ENCODE measurements at regions not wholly inside any gene's neighbourhood (a gene's known extent, or its start where the extent isn't known, plus 50 kb on each side); places are given as distances from the start of the nearest gene placed in this dataset.

- DNase-seq (ENCODE audit: low read depth), result no peak
- H3K4me3 ChIP-seq (ENCODE audit: low read depth, low read length), result no peak overlapping the region
Measured at GRCh38 chr9:108360304-108360703, 495.5 kb downstream of the ACTL7B start.

- DNase-seq (ENCODE audit: low read depth), result no peak
- H3K4me3 ChIP-seq (ENCODE audit: low read depth, low read length), result no peak overlapping the region
Measured at GRCh38 chr9:108356806-108357205, 499.0 kb downstream of the ACTL7B start.

GRCh38 chr9:108351571-108351970, 504.2 kb downstream of the ACTL7B start:
- DNase-seq (ENCODE audit: low read depth), result no peak
- no peak overlapping the region for H3K4me3 ChIP-seq (ENCODE audit: low read depth, low read length)

- DNase-seq (ENCODE audit: low read depth), result no peak
- no peak overlapping the region for H3K4me3 ChIP-seq (ENCODE audit: low read depth, low read length)
Measured at GRCh38 chr9:108347463-108348188, 508.2 kb downstream of the ACTL7B start.

- no peak for DNase-seq (ENCODE audit: low read depth)
- H3K4me3 ChIP-seq (ENCODE audit: low read depth, low read length), result no peak overlapping the region
Measured at GRCh38 chr9:108345826-108346225, 510.0 kb downstream of the ACTL7B start.

- no peak for DNase-seq (ENCODE audit: low read depth)
Measured at GRCh38 chr9:108339251-108339650, 516.5 kb downstream of the ACTL7B start.

GRCh38 chr9:108336575-108336974, 519.2 kb downstream of the ACTL7B start:
- H3K4me3 ChIP-seq (ENCODE audit: low read depth, low read length), result no peak overlapping the region
- DNase-seq (ENCODE audit: low read depth), result no peak

More at GRCh38 chr9:108339251-108339650, 516.5 kb downstream of the ACTL7B start:
- H3K4me3 ChIP-seq (ENCODE audit: low read depth, low read length), result no peak overlapping the region

- no peak overlapping the region for H3K4me3 ChIP-seq (ENCODE audit: low read depth, low read length)
- no peak for DNase-seq (ENCODE audit: low read depth)
Measured at GRCh38 chr9:108333530-108333983, 522.2 kb downstream of the ACTL7B start.

GRCh38 chr9:108331596-108331995, 524.2 kb downstream of the ACTL7B start:
- no peak for DNase-seq (ENCODE audit: low read depth)
- H3K4me3 ChIP-seq (ENCODE audit: low read depth, low read length), result no peak overlapping the region

- no peak overlapping the region for H3K4me3 ChIP-seq (ENCODE audit: low read depth, low read length)
- no peak for DNase-seq (ENCODE audit: low read depth)
Measured at GRCh38 chr9:108325406-108325805, 530.4 kb downstream of the ACTL7B start.

GRCh38 chr9:108323615-108324014, 532.2 kb downstream of the ACTL7B start:
- H3K4me3 ChIP-seq (ENCODE audit: low read depth, low read length), result no peak overlapping the region
- DNase-seq (ENCODE audit: low read depth), result no peak

GRCh38 chr9:108322326-108323098, 533.3 kb downstream of the ACTL7B start:
- DNase-seq (ENCODE audit: low read depth), result no peak
- H3K4me3 ChIP-seq (ENCODE audit: low read depth, low read length), result no peak overlapping the region

GRCh38 chr9:108316630-108317029, 539.2 kb downstream of the ACTL7B start:
- DNase-seq (ENCODE audit: low read depth), result no peak
- H3K4me3 ChIP-seq (ENCODE audit: low read depth, low read length), result no peak overlapping the region

GRCh38 chr9:108316066-108316465, 539.7 kb downstream of the ACTL7B start:
- no peak for DNase-seq (ENCODE audit: low read depth)
- H3K4me3 ChIP-seq (ENCODE audit: low read depth, low read length), result no peak overlapping the region

GRCh38 chr9:108311745-108312144, 544.0 kb downstream of the ACTL7B start:
- no peak for DNase-seq (ENCODE audit: low read depth)
- H3K4me3 ChIP-seq (ENCODE audit: low read depth, low read length), result no peak overlapping the region

GRCh38 chr9:108310202-108310601, 545.6 kb downstream of the ACTL7B start:
- no peak for DNase-seq (ENCODE audit: low read depth)
- H3K4me3 ChIP-seq (ENCODE audit: low read depth, low read length), result no peak overlapping the region

- H3K4me3 ChIP-seq (ENCODE audit: low read depth, low read length), result no peak overlapping the region
- no peak for DNase-seq (ENCODE audit: low read depth)
Measured at GRCh38 chr9:108300306-108301287, 555.2 kb downstream of the ACTL7B start.

- DNase-seq (ENCODE audit: low read depth), result peak; percentile 82
- no peak overlapping the region for H3K4me3 ChIP-seq (ENCODE audit: low read depth, low read length)
Measured at GRCh38 chr9:108297073-108297472, 558.7 kb downstream of the ACTL7B start.

- DNase-seq (ENCODE audit: low read depth), result peak; percentile 42
Measured at GRCh38 chr9:108296056-108296455, 559.7 kb downstream of the ACTL7B start.

GRCh38 chr9:108291586-108291932, 564.2 kb downstream of the ACTL7B start:
- no peak for DNase-seq (ENCODE audit: low read depth)

More at GRCh38 chr9:108296056-108296455, 559.7 kb downstream of the ACTL7B start:
- H3K4me3 ChIP-seq (ENCODE audit: low read depth, low read length), result no peak overlapping the region

More at GRCh38 chr9:108291586-108291932, 564.2 kb downstream of the ACTL7B start:
- H3K4me3 ChIP-seq (ENCODE audit: low read depth, low read length), result no peak overlapping the region

Measured in skeletal muscle cell (primary cell).